Lower leg skin (tissue), 3 donors: ENCODE measurements at regions not wholly inside any gene's neighbourhood (a gene's known extent, or its start where the extent isn't known, plus 50 kb on each side); places are given as distances from the start of the nearest gene placed in this dataset.

Experiments
- CTCF ChIP-seq, 3 donors: fragments of 450-650 bp; IDR thresholded peaks; one replicate each; pipeline ENCODE4 v1.5.1; 2016; ENCODE audit warnings: antibody characterized with exemption in 3 of 3, mild to moderate bottlenecking in 3 of 3, moderate library complexity in 2 of 3
- POLR2A ChIP-seq, 2 donors: fragments of 450-650 bp; IDR thresholded peaks; one replicate each; pipeline ENCODE4 v1.6.1; 2016 to 2017; ENCODE audit warnings: antibody characterized with exemption in 2 of 2, mild to moderate bottlenecking in 1 of 2, moderate library complexity in 1 of 2

GRCh38 chr19:21655540-21656126 lies 111.7 kb downstream of the ZNF100 start:
- TF ChIP-seq CTCF (IDR thresholded peaks at IDR 0.05) (no peak), POLR2A (IDR thresholded peaks at IDR 0.05) (no peak)
